Breast epithelium (tissue), 3 donors: ENCODE measurements at regions not wholly inside any gene's neighbourhood (a gene's known extent, or its start where the extent isn't known, plus 50 kb on each side); places are given as distances from the start of the nearest gene placed in this dataset.

Source experiments
- CTCF ChIP-seq, 3 donors: fragments of 450-650 bp; IDR thresholded peaks; one replicate each; pipeline ENCODE4 v1.5.1; 2016 to 2017; ENCODE audit warnings: antibody characterized with exemption in 3 of 3, mild to moderate bottlenecking in 3 of 3, moderate library complexity in 3 of 3
- POLR2A ChIP-seq: fragments of 450-650 bp; IDR thresholded peaks from one replicate; pipeline ENCODE4 v1.6.1; 2016; ENCODE audit warnings: antibody characterized with exemption, mild to moderate bottlenecking, moderate library complexity
- POLR2AphosphoS5 ChIP-seq, 3 donors: sonication (generic); formaldehyde crosslinking; IDR thresholded peaks; one replicate each; pipeline ENCODE4 v1.6.1; 2017; ENCODE audit warnings: antibody characterized with exemption in 3 of 3

DNA sequence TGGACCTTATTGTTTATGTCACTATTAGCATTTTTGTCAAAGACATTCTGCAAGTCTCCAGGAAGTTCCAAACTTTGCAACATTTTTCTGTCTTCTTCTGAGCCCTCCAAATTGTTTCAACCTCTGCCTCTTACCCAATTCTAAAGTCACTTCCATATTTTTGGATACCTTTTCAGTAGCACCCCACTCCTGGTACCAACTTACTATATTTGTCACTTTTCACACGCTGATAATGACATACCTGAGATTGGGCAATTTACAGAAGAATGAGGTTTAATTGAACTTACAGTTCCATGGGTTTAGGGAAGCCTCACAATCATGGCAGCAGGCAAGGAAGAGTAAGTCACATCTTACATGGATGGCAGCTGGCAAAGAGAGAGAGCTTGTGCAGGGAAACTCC is 1206.5 kb upstream of the EPHA6 start:
- TF ChIP-seq CTCF (IDR thresholded peaks at IDR 0.05) (no peak), POLR2A (no peak), POLR2AphosphoS5 (IDR thresholded peaks at IDR 0.05) (no peak)
